ENCODE measurements at regions not wholly inside any gene's neighbourhood (a gene's known extent, or its start where the extent isn't known, plus 50 kb on each side); places are given as distances from the start of the nearest gene placed in this dataset.

GRCh38 chr10:130371156-130371555 is 235.0 kb downstream of the GLRX3 start:
- no peak for DNase-seq (ENCODE audit: low read depth)

- no peak for DNase-seq (ENCODE audit: low read depth)
These were observed 235.5 kb downstream of the GLRX3 start for GRCh38 chr10:130371666-130372065.

- DNase-seq (ENCODE audit: low read depth) = no peak
These were observed 236.0 kb downstream of the GLRX3 start for GRCh38 chr10:130372222-130372621.

GRCh38 chr10:130372866-130373265 is 236.7 kb downstream of the GLRX3 start:
- DNase-seq (ENCODE audit: low read depth) = no peak

- no peak for DNase-seq (ENCODE audit: low read depth)
These were observed 241.9 kb downstream of the GLRX3 start for GRCh38 chr10:130377986-130378540.

- DNase-seq (ENCODE audit: low read depth) = no peak
These were observed 242.6 kb downstream of the GLRX3 start for GRCh38 chr10:130378556-130379400.

GRCh38 chr10:130380056-130380455 is 243.9 kb downstream of the GLRX3 start:
- DNase-seq (ENCODE audit: low read depth) = no peak

GRCh38 chr10:130382031-130382430 is 245.8 kb downstream of the GLRX3 start:
- DNase-seq (ENCODE audit: low read depth) = no peak

- no peak for DNase-seq (ENCODE audit: low read depth)
These were observed 251.9 kb downstream of the GLRX3 start for GRCh38 chr10:130387936-130388580.

- DNase-seq (ENCODE audit: low read depth) = no peak
These were observed 252.6 kb downstream of the GLRX3 start for GRCh38 chr10:130388746-130389145.

- DNase-seq (ENCODE audit: low read depth) = no peak
These were observed 253.7 kb downstream of the GLRX3 start for GRCh38 chr10:130389906-130390305.

- DNase-seq (ENCODE audit: low read depth) = no peak
These were observed 255.8 kb downstream of the GLRX3 start for GRCh38 chr10:130392031-130392430.

GRCh38 chr10:130393342-130393741 is 257.2 kb downstream of the GLRX3 start:
- no peak for DNase-seq (ENCODE audit: low read depth)

- no peak for DNase-seq (ENCODE audit: low read depth)
These were observed 258.6 kb downstream of the GLRX3 start for GRCh38 chr10:130394832-130395231.

- no peak for DNase-seq (ENCODE audit: low read depth)
These were observed 259.2 kb downstream of the GLRX3 start for GRCh38 chr10:130395248-130395936.

GRCh38 chr10:130396044-130396443 is 259.9 kb downstream of the GLRX3 start:
- no peak for DNase-seq (ENCODE audit: low read depth)

- DNase-seq (ENCODE audit: low read depth) = no peak
These were observed 262.2 kb downstream of the GLRX3 start for GRCh38 chr10:130398090-130398994.

- DNase-seq (ENCODE audit: low read depth) = no peak
These were observed 263.3 kb downstream of the GLRX3 start for GRCh38 chr10:130399425-130399950.

GRCh38 chr10:130400890-130401289 is 264.7 kb downstream of the GLRX3 start:
- DNase-seq (ENCODE audit: low read depth) = no peak

GRCh38 chr10:130401860-130402765 is 265.9 kb downstream of the GLRX3 start:
- DNase-seq (ENCODE audit: low read depth) = no peak

Data from amniotic epithelial cell (primary cell).